ENCODE measurements at regions not wholly inside any gene's neighbourhood (a gene's known extent, or its start where the extent isn't known, plus 50 kb on each side); places are given as distances from the start of the nearest gene placed in this dataset.

GRCh38 chr6:2441601-2442475 is 196.4 kb upstream of the GMDS start:
- TF ChIP-seq POLR2A (IDR thresholded peaks at IDR 0.05), result no peak
- TF ChIP-seq CTCF (IDR thresholded peaks at IDR 0.05 in 8 of 11, conservative IDR thresholded peaks at IDR 0.05 in 3 of 11), result no peak
